Smooth muscle cell (in vitro differentiated cells): ENCODE measurements at regions not wholly inside any gene's neighbourhood (a gene's known extent, or its start where the extent isn't known, plus 50 kb on each side); places are given as distances from the start of the nearest gene placed in this dataset.
A peak's percentile ranks its signal among the peaks of the same experiment; 100 is the strongest.

Source experiments
- DNase-seq: peaks from one replicate; lab custom pipeline; 2025; ENCODE audit not compliant: unreplicated experiment; lab: John Stamatoyannopoulos, UW
- H2AFZ ChIP-seq: fragments of 200-600 bp; sonication (generic); 2 replicates; pipeline ENCODE4 v1.6.0; 2016; ENCODE audit warnings: antibody characterized with exemption, low read depth, mild to moderate bottlenecking
- H3F3A ChIP-seq: fragments of 200-600 bp; sonication (generic); 2 replicates; pipeline ENCODE4 v1.6.0; 2017; ENCODE audit warnings: antibody characterized with exemption, low read depth
- H3K27ac ChIP-seq: fragments of 200-600 bp; sonication (generic); 2 replicates; pipeline ENCODE4 v1.5.1; 2016; ENCODE audit warnings: low read depth, mild to moderate bottlenecking
- H3K27me3 ChIP-seq: fragments of 200-600 bp; sonication (generic); 2 replicates; pipeline ENCODE4 v1.6.1; 2016; ENCODE audit warnings: low read depth, mild to moderate bottlenecking
- H3K36me3 ChIP-seq: fragments of 200-600 bp; sonication (generic); 2 replicates; pipeline ENCODE4 v1.5.1; 2016; ENCODE audit warnings: low read depth
- H3K4me1 ChIP-seq: fragments of 200-600 bp; sonication (generic); 2 replicates; pipeline ENCODE4 v1.5.1; 2016; ENCODE audit warnings: low read depth
- H3K4me2 ChIP-seq: fragments of 200-600 bp; sonication (generic); 2 replicates; pipeline ENCODE4 v1.6.0; 2016; ENCODE audit warnings: mild to moderate bottlenecking
- H3K4me3 ChIP-seq: fragments of 200-600 bp; sonication (generic); 2 replicates; pipeline ENCODE4 v1.5.1; 2016; ENCODE audit warnings: mild to moderate bottlenecking
- H3K79me2 ChIP-seq: fragments of 200-600 bp; sonication (generic); 2 replicates; pipeline ENCODE4 v1.6.0; 2016; ENCODE audit warnings: low read depth, mild to moderate bottlenecking
- H3K9ac ChIP-seq: fragments of 200-600 bp; sonication (generic); 2 replicates; pipeline ENCODE4 v1.6.0; 2016; ENCODE audit warnings: low read depth
- H3K9me3 ChIP-seq: fragments of 200-600 bp; sonication (generic); replicated peaks from 2 replicates; pipeline ENCODE4 v1.5.1; 2016; ENCODE audit warnings: low read depth
- H4K20me1 ChIP-seq: fragments of 200-600 bp; sonication (generic); 2 replicates; pipeline ENCODE4 v1.6.0; 2016; ENCODE audit warnings: low read depth
- WGBS: methylation state at CpG from one replicate; pipeline ENCODE4 v1.1.7; 2016; ENCODE audit warnings: low lambda C conversion rate; 5-methylcytosine and 5-hydroxymethylcytosine counted together
- TF ChIP-seq, protein P1 (sequence below): fragments of 200-600 bp; sonication (generic); IDR thresholded peaks from 2 replicates; pipeline ENCODE4 v1.5.1; 2017; ENCODE audit warnings: borderline replicate concordance, mild to moderate bottlenecking, antibody characterized with exemption; ENCODE audit not compliant: insufficient read depth, poor library complexity, severe bottlenecking

GRCh38 chr13:87131611-87132010 is 539.6 kb upstream of the SLITRK5 start:
- Histone ChIP-seq H3K79me2 (no peaks in the 10 kb centered on the region), H3K27ac (no peak overlapping the region), H3K36me3 (no peaks in the 10 kb centered on the region), H3K4me2 (no peak overlapping the region), H3K4me1 (peaks cover 10% of the 10 kb centered on the region), H2AFZ (no peak overlapping the region), H3K9ac (no peak overlapping the region), H3F3A (no peaks in the 10 kb centered on the region), H3K9me3 (no peaks in the 10 kb centered on the region), H3K27me3 (no peaks in the 10 kb centered on the region), H3K4me3 (no peak overlapping the region), H4K20me1 (no peaks in the 10 kb centered on the region)
- no peak for DNase-seq
- WGBS: 29% methylated on average over 2 of the region's 2 CpGs
- TF ChIP-seq, protein P1, sequence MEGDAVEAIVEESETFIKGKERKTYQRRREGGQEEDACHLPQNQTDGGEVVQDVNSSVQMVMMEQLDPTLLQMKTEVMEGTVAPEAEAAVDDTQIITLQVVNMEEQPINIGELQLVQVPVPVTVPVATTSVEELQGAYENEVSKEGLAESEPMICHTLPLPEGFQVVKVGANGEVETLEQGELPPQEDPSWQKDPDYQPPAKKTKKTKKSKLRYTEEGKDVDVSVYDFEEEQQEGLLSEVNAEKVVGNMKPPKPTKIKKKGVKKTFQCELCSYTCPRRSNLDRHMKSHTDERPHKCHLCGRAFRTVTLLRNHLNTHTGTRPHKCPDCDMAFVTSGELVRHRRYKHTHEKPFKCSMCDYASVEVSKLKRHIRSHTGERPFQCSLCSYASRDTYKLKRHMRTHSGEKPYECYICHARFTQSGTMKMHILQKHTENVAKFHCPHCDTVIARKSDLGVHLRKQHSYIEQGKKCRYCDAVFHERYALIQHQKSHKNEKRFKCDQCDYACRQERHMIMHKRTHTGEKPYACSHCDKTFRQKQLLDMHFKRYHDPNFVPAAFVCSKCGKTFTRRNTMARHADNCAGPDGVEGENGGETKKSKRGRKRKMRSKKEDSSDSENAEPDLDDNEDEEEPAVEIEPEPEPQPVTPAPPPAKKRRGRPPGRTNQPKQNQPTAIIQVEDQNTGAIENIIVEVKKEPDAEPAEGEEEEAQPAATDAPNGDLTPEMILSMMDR: no peak

DNA sequence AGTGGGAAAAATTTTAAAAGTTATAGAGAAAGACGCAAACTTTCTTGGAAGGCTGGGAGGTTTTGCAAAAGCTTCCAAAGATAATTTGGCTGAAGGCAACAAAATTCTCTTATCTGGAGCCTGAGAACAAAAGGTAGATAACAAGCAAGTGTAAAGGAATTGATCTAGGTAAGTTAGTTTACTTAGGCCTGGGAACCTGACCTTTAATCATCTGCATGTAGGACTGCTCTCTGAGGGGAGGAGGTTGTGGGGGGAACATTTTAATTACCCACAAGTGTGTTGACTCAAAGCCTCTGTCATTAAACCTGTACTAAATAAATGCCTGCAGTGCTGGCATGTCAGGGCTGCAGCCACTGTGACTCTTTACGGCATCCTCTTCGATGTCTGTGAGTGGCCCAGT is 532.3 kb upstream of the SLITRK5 start:
- Histone ChIP-seq H3K79me2 (no peaks in the 10 kb centered on the region), H3K36me3 (no peaks in the 10 kb centered on the region), H2AFZ (no peak overlapping the region), H3K27me3 (no peaks in the 10 kb centered on the region), H3K4me1 (no peaks in the 10 kb centered on the region), H3F3A (no peaks in the 10 kb centered on the region), H4K20me1 (no peaks in the 10 kb centered on the region), H3K4me3 (no peak overlapping the region), H3K9ac (no peak overlapping the region), H3K27ac (no peak overlapping the region), H3K9me3 (no peaks in the 10 kb centered on the region), H3K4me2 (no peak overlapping the region)
- WGBS: 94% methylated on average over 3 of the region's 3 CpGs
- no peak for DNase-seq
- TF ChIP-seq, protein P1: no peak

DNA sequence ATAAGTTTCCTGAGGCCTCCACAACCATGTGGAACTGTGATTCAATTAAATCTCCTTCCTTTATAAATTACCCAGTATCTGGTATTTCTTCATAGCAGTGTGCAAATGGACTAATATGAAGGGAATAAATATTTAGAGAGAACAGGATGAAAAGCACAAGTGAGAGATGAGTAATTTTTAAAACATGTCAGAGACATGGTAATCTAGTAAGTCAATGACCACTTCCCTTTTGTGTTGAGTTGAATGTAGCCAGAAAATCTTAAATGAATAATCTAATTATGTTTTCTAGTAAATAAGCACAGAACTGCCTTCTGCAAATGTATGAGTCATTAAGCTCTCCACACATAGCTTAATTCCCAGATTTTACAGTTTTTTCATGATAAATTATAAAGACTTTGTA is 524.1 kb upstream of the SLITRK5 start:
- Histone ChIP-seq H3F3A (no peaks in the 10 kb centered on the region), H3K27ac (no peak overlapping the region), H3K4me2 (peak overlapping the region; percentile 14), H3K27me3 (no peaks in the 10 kb centered on the region), H2AFZ (no peak overlapping the region), H3K4me1 (no peaks in the 10 kb centered on the region), H4K20me1 (no peaks in the 10 kb centered on the region), H3K9me3 (no peaks in the 10 kb centered on the region), H3K36me3 (no peaks in the 10 kb centered on the region), H3K9ac (no peak overlapping the region), H3K79me2 (no peaks in the 10 kb centered on the region), H3K4me3 (no peak overlapping the region)
- TF ChIP-seq, protein P1: no peak
- no peak for DNase-seq

DNA sequence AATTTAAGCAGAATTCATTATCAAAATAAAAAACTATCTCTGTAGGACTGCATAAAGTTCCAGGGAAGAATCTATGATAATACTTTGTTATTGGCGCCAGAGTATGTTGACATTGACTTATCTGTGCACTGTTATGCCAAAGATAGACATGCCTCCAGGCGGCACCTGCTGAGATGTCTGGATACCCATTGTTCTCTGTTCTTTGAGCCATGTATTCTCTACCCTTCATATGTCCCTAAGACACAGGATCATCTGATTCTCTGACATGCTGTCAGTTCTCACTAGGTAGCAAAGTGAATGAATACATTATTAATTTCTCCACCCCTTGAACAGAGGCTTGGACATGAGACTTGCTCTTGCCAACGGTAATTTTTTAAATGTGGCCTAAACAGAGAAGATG is 517.8 kb upstream of the SLITRK5 start:
- Histone ChIP-seq H3K4me3 (no peak overlapping the region), H3K36me3 (no peaks in the 10 kb centered on the region), H2AFZ (no peak overlapping the region), H4K20me1 (no peaks in the 10 kb centered on the region), H3K79me2 (no peaks in the 10 kb centered on the region), H3K4me1 (no peaks in the 10 kb centered on the region), H3K9me3 (no peaks in the 10 kb centered on the region), H3K9ac (no peak overlapping the region), H3K4me2 (no peak overlapping the region), H3K27ac (no peak overlapping the region), H3F3A (no peaks in the 10 kb centered on the region), H3K27me3 (no peaks in the 10 kb centered on the region)
- 95% methylated on average over 3 of the region's 3 CpGs for WGBS
- no peak for DNase-seq
- TF ChIP-seq, protein P1: no peak
